Stomach smooth muscle (tissue), 2 donors: ENCODE measurements at regions not wholly inside any gene's neighbourhood (a gene's known extent, or its start where the extent isn't known, plus 50 kb on each side); places are given as distances from the start of the nearest gene placed in this dataset.

Experiments
- H3K27ac ChIP-seq: one replicate; pipeline ENCODE4 v1.7.0; 2013; ENCODE audit warnings: mild to moderate bottlenecking, low read length, inconsistent platforms
- H3K27me3 ChIP-seq, 2 donors: one replicate each; pipeline ENCODE4 v1.7.0; 2013; ENCODE audit warnings: low read length in 2 of 2; ENCODE audit not compliant: insufficient read depth in 2 of 2, control insufficient read depth in 1 of 2
- H3K36me3 ChIP-seq, 2 donors: one replicate each; pipeline ENCODE4 v1.7.0; 2013; ENCODE audit warnings: low read length in 2 of 2; ENCODE audit not compliant: control insufficient read depth in 2 of 2, insufficient read depth in 2 of 2
- H3K4me1 ChIP-seq: one replicate; pipeline ENCODE4 v1.7.0; 2013; ENCODE audit warnings: low read length; ENCODE audit not compliant: control insufficient read depth, insufficient read depth
- H3K4me3 ChIP-seq, 2 donors: one replicate each; pipeline ENCODE4 v1.7.0; 2013; ENCODE audit warnings: low read length in 2 of 2
- H3K9ac ChIP-seq, 2 donors: one replicate each; pipeline ENCODE4 v1.7.0; 2013; ENCODE audit warnings: low read length in 2 of 2, mild to moderate bottlenecking in 1 of 2
- H3K9me3 ChIP-seq, 2 donors: one replicate each; pipeline ENCODE4 v1.7.0; 2013; ENCODE audit warnings: low read length in 2 of 2; ENCODE audit not compliant: control insufficient read depth in 2 of 2
- donor health status: healthy.
- donor health status: Pancreatic carcinoma.

- Histone ChIP-seq H3K27me3 (peaks cover 0 to 6% of the 10 kb centered on the region in 2 donors), H3K9me3 (no peaks in the 10 kb centered on the region), H3K9ac (no peak overlapping the region), H3K4me3 (no peak overlapping the region), H3K36me3 (no peaks in the 10 kb centered on the region), H3K27ac (no peak overlapping the region), H3K4me1 (peaks cover 3% of the 10 kb centered on the region)
Measured at GRCh38 chr22:44392446-44392921, 79.7 kb upstream of the SHISAL1 start.

- H3K4me3 ChIP-seq: no peak overlapping the region
- H3K27ac ChIP-seq: no peak overlapping the region
- H3K9ac ChIP-seq: no peak overlapping the region
- H3K9me3 ChIP-seq: no peaks in the 10 kb centered on the region
- peaks cover 0 to 6% of the 10 kb centered on the region in 2 donors for H3K27me3 ChIP-seq
- H3K36me3 ChIP-seq: no peaks in the 10 kb centered on the region
- peaks cover 3% of the 10 kb centered on the region for H3K4me1 ChIP-seq
Measured at GRCh38 chr22:44391481-44392445, 79.0 kb upstream of the SHISAL1 start.

- no peak overlapping the region for H3K27ac ChIP-seq
- H3K4me1 ChIP-seq: peaks cover 3% of the 10 kb centered on the region
- H3K4me3 ChIP-seq: no peak overlapping the region
- H3K27me3 ChIP-seq: peaks cover 0 to 9% of the 10 kb centered on the region in 2 donors
- H3K9ac ChIP-seq: no peak overlapping the region
- H3K9me3 ChIP-seq: no peaks in the 10 kb centered on the region
- H3K36me3 ChIP-seq: no peaks in the 10 kb centered on the region
Measured at GRCh38 chr22:44391015-44391414, 78.3 kb upstream of the SHISAL1 start.

DNA sequence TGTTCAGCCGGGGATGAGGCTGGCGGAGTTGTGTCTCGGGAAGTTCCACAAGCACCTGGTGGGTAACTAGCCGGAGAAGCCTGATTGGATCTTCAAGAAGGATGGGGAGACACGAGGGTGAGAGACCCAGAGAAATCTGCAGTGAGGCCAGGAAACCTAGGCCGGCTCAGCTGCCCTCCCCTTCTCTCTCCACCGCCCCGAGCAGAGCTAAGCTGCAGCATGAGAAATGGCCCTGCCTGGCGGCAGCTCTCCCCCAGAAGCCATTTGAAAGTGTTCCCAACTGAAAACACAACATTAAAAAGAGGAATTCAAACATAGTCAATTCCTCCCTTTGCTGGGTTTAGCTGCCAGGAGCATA, 77.8 kb upstream of the SHISAL1 start:
- peaks cover 0 to 9% of the 10 kb centered on the region in 2 donors for H3K27me3 ChIP-seq
- no peak overlapping the region for H3K27ac ChIP-seq
- H3K4me3 ChIP-seq: no peak overlapping the region
- H3K36me3 ChIP-seq: no peaks in the 10 kb centered on the region
- no peak overlapping the region for H3K9ac ChIP-seq
- peaks cover 3% of the 10 kb centered on the region for H3K4me1 ChIP-seq
- H3K9me3 ChIP-seq: no peaks in the 10 kb centered on the region

DNA sequence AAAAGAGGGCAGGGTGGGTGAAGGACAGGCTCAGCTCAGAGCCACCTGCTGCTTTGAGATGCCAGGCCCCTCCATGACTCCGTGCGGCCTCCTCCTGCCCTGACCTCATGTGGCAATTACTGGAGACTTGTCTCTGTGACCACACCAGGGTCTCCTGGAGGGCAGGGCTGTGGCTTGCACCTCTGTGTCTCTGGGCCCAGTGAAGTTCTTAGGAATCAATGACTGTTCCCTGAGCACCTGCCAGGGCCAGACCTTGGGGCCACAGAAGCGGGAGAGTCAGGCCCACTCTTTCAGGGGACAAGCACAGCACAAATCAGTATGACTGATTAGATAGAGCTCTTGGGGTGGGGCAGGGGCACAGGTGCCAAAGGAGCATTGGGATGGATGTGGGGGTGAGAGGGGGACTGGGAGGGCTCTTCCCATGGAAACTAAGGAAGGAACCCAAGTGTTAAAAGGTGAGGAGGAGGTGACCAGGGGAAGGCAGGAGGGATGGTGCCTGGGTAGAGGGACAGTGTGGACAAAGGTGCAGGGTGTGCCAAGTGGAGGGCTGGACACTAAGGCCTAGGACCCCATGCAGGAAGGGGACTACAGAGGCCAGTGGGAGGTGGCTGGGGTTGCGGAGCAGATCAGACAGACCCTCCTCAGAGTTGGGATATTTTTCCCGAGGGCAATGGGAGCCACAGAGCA, 77.3 kb upstream of the SHISAL1 start:
- H3K4me1 ChIP-seq: peaks cover 3% of the 10 kb centered on the region
- H3K36me3 ChIP-seq: no peaks in the 10 kb centered on the region
- H3K4me3 ChIP-seq: no peak overlapping the region
- no peak overlapping the region for H3K27ac ChIP-seq
- no peaks in the 10 kb centered on the region for H3K9me3 ChIP-seq
- H3K9ac ChIP-seq: no peak overlapping the region
- H3K27me3 ChIP-seq: peaks cover 0 to 9% of the 10 kb centered on the region in 2 donors

DNA sequence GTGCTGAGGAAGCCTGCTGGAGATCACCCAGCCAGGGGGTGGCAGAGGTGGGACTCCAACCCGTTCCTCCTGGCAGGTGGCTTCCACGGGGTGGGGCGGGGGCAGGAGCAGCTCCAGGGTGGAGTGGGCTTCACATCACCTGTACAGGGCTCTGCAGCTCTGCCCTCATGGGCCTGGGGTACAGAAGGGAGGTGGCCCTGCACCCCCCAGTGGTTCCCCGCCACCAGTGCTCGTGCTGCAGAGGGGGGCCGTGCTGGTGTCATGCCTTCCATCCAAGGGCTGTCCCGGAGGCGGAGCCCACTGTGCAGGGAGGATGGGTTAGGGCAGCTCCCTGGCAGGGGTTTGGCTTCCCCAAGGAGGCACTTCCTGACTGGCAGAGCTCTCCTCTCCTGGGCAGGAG, 76.4 kb upstream of the SHISAL1 start:
- Histone ChIP-seq H3K4me3 (no peak overlapping the region), H3K4me1 (peaks cover 3% of the 10 kb centered on the region), H3K36me3 (no peaks in the 10 kb centered on the region), H3K9me3 (no peaks in the 10 kb centered on the region), H3K27me3 (peaks cover 0 to 6% of the 10 kb centered on the region in 2 donors), H3K9ac (no peak overlapping the region), H3K27ac (no peak overlapping the region)

GRCh38 chr22:44387486-44387885, 74.7 kb upstream of the SHISAL1 start:
- H3K9ac ChIP-seq: no peak overlapping the region
- no peak overlapping the region for H3K27ac ChIP-seq
- H3K4me3 ChIP-seq: no peak overlapping the region
- peaks cover 0 to 2% of the 10 kb centered on the region in 2 donors for H3K27me3 ChIP-seq
- peaks cover 3% of the 10 kb centered on the region for H3K4me1 ChIP-seq
- H3K36me3 ChIP-seq: no peaks in the 10 kb centered on the region
- no peaks in the 10 kb centered on the region for H3K9me3 ChIP-seq

GRCh38 chr22:44386386-44387035, 73.8 kb upstream of the SHISAL1 start:
- H3K27ac ChIP-seq: no peak overlapping the region
- H3K36me3 ChIP-seq: no peaks in the 10 kb centered on the region
- peaks cover 7% of the 10 kb centered on the region for H3K4me1 ChIP-seq
- no peak overlapping the region for H3K4me3 ChIP-seq
- peaks cover 0 to 2% of the 10 kb centered on the region in 2 donors for H3K27me3 ChIP-seq
- no peaks in the 10 kb centered on the region for H3K9me3 ChIP-seq
- H3K9ac ChIP-seq: no peak overlapping the region

- H3K9ac ChIP-seq: no peak overlapping the region
- H3K27me3 ChIP-seq: peaks cover 0 to 2% of the 10 kb centered on the region in 2 donors
- peaks cover 12% of the 10 kb centered on the region for H3K4me1 ChIP-seq
- H3K9me3 ChIP-seq: no peaks in the 10 kb centered on the region
- H3K4me3 ChIP-seq: no peak overlapping the region
- no peak overlapping the region for H3K27ac ChIP-seq
- H3K36me3 ChIP-seq: no peaks in the 10 kb centered on the region
Measured at GRCh38 chr22:44385781-44386180, 73.0 kb upstream of the SHISAL1 start.

- H3K27me3 ChIP-seq: peaks cover 0 to 2% of the 10 kb centered on the region in 2 donors
- no peak overlapping the region for H3K4me3 ChIP-seq
- H3K27ac ChIP-seq: no peak overlapping the region
- H3K9ac ChIP-seq: no peak overlapping the region
- peaks cover 14% of the 10 kb centered on the region for H3K4me1 ChIP-seq
- no peaks in the 10 kb centered on the region for H3K36me3 ChIP-seq
- no peaks in the 10 kb centered on the region for H3K9me3 ChIP-seq
Measured at GRCh38 chr22:44385296-44385610, 72.5 kb upstream of the SHISAL1 start.
